CD4-positive, alpha-beta T cell treated with Interleukin-17A for 4 hours (primary cell): ENCODE measurements at regions not wholly inside any gene's neighbourhood (a gene's known extent, or its start where the extent isn't known, plus 50 kb on each side); places are given as distances from the start of the nearest gene placed in this dataset.
"Not testable (repeated sequence)": the region's sequence is repeated elsewhere in the genome, so short reads cannot be mapped to it uniquely, and the experiment has no call there.

ENCODE experiments used
- DNase-seq: peaks from one replicate; pipeline ENCODE4 v3.0.0-alpha.2; 2020; ENCODE audit warnings: mixed read lengths

DNA sequence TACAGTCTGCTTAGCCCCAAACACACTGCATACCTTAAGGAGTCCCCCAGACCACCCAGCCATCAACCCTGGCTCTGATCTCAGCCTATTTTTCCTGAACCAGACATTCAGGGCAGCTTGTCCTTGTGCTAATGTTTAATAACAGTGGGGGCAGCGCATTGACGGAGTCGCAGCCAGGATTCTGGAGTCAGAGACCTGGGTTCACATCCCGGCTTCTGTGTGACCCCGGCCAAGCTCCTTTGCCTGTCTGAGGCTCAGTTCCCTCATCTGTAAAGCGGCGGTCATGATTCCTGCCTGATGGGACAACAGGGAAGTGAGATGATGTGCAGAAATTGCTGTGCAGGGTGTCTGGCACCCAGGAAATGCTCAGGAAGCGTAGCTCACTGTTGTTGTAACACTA lies 63.1 kb downstream of the MATN1 start:
- no peak for DNase-seq

DNA sequence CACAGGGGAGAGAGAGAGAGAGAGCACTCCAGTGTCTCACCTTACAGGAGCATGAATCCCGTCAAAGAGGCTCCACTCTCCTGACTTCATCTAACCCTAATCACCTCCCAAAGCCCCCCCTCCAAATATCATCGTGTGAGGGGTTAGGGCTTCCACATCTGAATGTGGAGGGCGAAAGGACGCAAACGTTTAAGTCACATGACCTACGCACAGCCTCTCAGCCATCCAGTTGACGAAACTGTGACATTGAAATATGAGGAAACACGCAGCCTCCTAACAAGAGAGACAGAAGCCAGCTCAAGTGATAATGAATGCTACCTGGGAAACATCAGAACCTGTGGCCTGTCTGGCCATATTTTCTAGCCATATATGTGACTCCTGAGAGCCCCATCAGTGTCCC lies 63.7 kb downstream of the MATN1 start:
- DNase-seq: no peak

DNA sequence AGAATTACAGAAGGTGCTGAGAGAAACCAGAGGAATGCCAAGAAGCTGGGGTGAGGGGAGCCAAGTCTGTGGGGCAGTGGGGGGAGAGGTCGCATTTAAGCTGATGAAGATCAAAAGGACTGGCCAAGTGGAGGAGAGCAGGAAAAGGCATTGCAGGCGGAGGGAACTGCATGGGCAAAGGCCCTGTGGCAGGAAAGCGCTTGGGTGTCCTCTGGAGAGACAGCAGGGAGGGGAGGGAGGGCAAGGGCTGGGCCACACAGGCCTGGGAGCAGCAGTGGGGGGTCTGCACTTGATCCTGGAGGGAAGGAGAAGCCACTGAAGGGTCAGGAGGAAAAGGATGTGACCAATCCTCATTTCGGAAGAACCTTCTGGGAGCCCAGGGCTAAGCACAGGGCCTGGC lies 65.0 kb downstream of the MATN1 start:
- DNase-seq: not testable (repeated sequence)

DNA sequence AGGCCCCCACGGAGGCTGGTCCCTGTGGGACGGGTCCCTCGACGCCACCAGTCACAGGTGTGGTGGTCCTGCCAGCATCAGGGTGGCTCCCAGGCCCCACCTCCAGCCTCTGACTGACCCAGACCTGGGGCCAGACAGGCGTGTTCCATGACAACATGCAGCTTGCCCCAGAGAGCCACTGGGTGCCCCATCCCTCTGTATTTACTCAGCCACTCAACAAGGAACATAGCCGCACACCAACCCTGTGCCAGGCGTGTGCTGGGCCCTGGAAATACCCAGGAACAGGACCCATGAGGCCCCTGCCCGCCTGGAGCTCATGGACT lies 65.4 kb downstream of the MATN1 start:
- no peak for DNase-seq

DNA sequence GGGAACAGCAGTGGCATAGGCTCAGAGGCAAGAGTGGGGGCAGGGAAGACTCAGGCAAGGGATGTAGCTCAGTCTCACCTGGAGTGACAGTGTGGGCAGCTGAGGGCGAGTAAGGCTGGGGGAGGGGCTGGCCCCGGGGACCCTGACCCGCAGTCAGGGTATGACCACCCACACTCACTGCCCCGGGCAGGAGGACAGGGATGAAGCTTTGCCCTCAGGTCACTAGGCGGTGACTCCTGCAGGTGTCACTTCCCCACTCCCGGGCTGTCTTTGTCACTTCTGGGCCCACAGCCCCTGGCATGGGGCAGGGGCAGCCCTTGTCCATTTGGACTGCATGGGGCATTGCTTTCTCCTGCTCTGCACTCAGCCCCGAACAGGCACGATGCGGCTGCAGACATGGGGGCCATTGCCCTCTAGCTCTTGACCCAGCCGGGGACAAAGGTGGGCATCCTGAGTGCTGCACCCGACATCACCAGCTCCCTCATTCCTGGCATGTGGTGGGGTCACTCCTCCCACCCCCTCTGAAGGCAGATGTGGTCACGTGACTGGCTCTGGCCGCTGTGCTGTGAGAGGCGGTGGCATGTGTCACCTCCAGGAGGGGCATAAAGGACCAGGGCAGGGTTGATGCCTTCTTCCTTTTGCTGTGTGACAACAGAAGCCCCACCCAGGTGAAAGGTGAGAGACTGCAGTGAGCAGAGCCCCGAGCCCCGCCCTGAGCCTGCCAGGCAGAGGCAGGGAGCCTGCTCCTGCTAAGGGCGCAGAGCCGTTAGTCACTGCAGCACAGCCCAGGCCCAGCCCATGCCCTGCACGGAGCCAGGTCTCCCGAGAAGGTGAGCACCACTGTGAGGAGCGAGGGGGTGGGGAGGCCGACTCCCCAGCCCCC lies 66.0 kb downstream of the MATN1 start:
- no peak for DNase-seq

DNA sequence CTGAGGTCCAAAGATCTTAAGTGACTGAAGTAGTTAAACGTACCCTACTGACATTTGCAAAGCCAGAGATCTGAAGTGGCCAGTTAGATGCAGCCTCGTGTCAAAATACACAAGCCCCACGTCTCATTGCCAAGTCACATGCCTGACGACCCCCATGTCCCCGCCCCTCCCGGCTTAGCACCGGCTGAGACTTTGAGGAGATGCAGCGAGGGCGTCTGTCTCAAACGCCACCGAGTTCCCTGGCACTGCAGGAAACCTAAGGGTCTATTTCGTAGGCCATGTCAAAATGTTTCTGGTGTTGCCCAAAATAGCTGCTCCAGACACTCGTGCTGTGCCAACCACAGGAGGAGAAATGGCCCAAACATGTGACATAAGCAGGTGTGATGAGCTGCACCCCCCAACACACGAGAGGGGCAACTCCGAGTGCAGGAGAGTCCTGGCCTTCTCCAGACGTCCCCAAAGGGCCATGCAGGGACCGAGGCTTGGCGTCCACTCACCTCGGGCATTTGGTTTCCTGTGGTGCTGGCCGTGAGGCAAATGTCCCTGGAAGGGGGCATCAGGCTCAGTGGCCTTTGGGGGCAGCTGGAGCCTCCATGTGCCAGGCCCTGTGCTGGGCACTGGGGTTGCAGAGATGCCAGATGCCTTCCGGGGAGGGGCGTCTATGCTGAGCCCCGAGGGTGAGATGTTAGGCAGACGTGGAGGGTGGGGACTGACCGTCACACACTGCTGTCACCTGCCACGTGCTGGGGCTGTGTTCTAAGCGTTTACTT lies 67.0 kb downstream of the MATN1 start:
- no peak for DNase-seq

DNA sequence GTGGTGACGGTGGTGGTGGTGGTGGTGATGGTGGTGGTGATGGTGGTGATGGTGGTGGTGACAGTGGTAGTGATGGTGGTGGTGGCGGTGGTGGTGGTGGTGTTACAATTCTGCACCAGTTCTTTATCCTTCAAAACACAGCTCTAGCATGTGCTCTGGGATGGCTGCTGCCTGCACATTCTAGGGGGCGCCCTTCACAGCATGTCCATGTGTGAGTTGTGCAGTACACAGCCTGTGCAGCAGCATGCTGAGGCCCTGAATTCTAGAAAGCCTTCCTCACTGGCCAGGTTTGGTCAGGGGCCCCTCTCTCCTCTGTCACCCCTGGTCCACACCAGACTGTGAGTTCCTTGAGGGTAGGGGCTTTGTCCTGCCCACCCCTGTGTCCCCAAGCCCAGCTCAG lies 67.7 kb downstream of the MATN1 start:
- no peak for DNase-seq

DNA sequence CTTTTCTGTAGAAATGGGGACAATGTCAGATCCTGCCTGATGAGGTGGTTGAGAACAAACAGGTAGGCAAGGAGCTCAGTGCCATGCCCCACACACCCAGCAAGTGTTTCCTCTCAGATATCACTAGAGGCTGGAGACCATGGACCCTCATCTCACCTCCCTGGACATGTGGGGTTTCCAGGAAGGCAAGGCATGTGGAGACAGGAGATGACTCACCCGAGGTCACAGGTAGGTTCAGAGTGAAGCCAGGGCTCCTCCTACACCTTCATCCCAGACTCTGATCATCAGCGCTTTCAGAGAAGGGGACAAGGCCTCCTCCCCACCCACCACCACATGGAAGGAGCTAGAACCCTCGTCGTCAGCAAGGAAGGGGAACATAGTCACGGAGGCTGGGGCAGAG lies 69.2 kb downstream of the MATN1 start:
- DNase-seq: no peak

DNA sequence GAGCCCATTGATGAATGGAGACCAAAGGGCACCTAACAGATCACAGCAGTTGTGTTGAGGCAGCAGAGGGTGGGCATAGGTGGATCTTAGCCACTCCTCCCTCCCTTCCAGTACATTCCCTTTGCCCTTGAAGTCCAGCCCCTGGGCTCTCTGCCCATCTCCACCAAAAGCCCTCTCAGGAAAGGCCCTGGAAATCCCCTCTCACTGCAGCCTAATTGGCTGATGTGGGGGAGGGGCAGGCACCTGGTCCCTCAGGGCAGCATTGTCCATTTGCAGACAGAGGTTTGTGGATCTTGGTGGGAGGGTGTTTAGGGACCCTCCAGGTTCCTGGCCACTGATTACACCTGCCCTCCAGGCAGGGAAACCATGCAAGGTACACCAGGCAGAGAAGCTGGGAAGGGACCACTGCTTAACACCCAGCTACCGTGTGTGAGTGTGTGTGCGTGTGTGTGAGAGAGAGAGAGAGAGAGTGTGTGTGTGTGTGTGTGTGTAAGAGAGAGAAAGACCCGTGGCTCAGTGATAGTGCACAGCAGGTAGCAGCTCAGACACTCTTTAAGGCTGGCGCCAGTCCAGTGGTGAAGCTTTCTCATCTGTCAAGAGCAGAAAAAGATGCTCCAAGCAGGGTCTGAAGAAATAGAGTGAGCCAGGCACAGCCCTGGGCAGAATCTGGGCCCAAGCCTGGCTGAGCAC lies 71.1 kb downstream of the MATN1 start:
- DNase-seq: no peak

DNA sequence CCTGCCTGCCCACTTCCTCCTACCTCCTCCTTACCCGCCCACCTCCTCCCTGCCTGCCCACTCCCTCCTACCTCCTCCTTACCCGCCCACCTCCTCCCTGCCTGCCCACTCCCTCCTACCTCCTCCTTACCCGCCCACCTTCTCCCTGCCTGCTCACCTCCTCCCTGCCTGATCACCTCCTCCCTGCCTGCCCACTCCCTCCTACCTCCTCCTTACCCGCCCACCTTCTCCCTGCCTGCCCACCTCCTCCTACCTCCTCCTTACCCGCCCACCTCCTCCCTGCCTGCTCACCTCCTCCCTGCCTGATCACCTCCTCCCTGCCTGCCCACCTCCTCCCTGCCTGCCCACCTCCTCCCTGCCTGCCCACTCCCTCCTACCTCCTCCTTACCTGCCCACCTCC lies 72.0 kb downstream of the MATN1 start:
- DNase-seq: not testable (repeated sequence)

DNA sequence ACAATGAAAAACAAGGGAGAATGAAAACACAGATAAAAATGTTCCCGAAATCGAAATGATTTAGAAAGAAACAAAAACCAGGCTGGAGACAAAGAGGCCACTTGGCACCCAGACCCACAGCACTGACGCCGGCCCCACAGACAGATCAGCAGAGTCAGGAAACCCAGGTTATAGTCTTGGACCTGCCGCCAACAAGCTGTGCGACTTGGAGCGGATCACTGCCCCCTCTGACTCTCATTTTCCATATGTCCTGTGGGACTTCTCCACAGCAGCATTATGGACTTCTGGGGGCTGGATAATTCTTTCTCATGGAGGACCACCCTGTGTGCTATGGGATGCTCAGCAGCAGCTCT lies 72.4 kb downstream of the MATN1 start:
- no peak for DNase-seq

DNA sequence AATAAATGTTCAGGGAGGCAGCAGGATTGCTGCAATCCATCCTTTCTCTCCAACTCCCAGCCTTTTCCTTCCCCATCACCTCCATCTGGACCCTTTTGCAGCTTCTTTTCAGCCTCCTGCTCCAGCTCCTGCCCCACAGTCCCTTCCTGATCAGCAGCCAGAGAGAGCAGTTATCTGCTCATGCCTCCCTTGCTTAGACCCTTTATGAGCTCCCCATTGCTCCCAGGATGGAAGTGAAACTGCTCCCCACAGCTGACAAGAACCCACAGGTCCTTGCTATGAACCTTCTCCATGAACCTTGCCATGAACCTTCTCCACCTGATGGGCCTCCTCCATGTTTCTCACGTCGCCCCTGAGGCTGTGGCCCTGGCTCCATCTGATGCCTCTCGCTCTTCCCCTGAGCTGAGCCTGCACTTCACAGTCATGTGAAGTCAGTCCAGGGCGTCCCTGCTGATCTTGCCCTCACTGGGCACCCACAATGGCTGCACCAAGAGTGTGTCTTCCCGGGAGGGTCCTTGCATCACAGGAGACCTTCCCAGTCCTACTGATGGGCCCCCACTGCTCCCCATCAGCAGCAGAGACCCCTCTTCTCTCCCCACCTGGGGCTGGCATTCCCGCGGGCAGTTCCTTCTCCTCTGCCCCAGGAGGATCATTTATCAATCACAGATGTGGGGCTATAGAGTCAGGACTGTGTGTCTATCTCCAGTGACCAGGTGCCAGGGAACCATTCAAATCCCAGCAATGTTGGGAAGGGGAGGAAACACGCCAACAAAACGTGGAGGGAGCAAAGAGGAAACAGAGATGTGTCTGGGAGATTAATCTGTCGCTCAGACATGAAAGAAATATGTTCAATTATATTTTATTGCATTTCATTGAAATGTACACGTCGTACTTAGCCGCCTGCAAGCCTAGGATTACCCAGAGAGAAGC lies 73.1 kb downstream of the MATN1 start:
- DNase-seq: no peak

DNA sequence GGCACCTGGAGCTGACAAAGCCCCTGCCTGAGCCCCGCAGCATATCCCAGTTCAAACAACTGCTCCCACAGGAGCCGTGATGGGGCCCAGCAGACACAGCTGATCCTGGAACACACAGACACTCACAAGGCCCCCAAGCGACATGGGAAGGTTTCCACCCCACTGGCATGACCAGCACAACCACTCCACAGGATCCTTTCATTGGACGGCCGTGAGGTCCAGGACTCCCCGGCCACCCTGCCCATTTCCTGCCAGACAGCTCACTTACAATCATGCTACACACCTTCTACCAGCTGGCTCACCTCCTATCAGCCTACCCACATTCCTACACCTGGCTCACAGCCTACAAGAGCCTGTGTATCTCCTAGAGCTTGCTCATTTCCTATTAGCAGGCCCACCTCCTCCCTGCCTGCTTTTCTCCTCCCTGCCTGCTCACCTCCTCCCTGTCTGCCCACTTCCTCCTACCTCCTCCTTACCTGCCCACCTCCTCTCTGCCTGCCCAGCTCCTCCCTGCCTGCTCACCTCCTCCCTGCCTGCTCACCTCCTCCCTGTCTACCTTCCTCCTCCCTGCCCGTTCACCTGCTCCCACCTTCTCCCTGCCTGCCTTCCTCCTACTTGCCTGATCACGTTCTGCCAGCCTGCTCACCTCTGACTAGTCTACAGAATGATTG lies 73.9 kb downstream of the MATN1 start:
- DNase-seq: no peak

DNA sequence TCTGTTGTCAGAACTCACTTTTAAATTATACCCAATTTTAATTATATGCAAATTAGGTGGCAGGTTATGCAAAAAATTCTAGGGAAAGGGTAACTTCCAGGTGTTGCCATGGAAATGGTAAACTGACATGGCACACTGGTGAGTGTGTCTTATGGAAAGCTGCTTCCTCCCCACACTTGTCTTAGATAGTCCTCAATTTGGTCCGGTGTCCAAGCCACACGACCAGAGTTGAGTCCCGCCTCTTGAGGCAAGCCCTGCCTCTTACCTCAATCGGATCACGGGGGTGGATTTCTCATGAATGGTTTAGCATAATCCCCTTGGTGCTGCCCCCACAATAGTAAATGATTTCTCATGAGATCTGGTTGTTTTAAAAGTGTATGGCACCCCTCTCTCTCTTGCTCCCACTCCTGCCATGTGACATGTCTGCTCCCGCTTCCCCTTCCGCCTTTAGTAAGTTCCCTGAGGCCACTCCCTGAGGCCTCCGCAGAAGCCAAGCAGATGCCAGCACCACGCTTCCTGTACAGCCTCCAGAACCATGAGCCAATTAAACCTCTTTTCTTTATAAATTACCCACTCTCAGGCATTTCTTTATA lies 74.9 kb downstream of the MATN1 start:
- DNase-seq: no peak

DNA sequence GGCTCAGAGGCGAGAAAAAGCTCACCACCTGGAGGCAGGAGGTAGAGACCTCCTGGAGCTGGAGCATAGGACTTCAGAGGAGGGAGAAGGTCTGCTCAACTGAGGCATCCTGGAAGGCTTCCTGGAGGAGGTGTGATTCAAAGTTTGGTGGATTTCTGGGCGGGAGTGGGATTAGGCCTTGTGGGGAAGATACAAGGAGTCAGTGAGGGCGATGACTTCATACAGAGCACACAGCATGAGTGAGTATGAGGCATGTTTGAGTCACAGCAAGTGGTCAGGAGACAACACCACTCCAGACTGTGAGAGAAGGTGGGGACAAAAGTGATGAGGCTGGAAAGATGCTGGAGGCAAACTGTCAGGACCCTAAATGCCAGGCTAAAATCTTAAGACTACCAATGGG lies 77.6 kb downstream of the MATN1 start:
- no peak for DNase-seq

DNA sequence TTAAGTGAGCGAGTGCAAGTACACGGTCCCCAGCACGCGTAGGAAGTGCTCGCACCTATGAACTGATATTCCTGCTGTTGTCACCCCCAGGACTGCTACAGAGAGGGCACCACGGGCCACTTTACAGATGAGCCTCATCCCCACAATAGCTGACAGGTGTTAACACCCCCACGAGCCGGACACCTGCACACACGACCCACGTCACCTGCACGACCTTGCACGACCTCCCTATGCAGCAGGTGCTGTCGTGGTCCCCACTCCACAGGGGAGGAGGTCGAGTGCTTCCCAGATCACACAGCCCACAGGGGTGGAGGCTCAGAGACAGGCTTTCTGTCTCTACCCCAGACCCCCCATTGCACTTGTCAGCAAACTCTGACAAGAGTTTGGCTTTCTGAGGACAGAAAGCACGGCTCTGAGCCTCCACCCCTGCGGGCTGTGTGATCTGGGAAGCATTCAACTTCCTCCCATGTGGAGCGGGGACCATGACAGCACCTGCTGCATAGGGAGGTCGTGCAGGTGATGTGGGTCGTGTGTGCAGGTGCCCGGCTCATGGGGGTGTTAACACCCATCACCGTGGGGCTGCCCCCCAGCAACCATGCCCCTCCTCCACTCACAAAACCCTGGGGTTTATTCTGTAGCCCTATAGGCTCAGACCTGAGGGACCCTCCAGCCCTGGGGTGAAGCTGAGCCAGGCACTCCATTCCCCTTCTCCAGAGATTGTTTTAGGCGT lies 80.8 kb downstream of the MATN1 start:
- DNase-seq: no peak

DNA sequence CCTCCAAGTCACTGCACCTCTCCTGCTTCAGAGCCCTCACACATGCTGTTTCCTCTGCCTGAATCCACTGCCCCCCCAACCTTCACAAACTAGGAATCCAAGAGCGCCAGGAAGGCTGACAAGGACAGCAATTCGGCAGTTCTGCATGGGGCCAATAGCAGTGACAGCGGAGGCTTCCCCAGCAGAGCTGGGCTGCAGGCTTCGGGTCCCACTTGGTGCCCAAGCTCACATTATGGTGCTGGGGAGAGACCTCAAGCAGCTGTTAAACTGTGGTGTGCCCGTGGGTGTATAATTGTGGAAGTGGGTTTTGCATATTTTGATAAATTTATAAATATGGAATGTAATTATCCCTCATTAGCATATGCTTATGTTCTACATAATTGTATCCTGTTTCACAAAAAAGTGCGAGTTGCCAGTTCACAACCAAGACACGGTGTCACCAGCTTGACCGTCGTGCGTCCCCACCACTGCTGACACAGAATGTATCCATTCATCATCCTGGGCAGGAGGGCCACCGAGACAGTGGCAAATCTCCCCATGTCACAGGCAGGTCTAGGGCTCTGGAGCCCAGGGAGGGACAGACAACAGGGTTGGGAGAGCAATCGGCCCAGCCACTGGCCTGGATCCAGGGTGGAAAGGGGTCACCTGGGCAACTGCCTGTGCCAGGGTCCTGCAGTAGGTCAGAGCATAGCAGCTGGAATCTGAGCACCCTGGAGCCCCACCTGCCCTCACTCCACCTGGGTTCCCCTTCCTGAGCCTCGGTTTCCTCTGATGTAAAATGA lies 81.6 kb downstream of the MATN1 start:
- no peak for DNase-seq

DNA sequence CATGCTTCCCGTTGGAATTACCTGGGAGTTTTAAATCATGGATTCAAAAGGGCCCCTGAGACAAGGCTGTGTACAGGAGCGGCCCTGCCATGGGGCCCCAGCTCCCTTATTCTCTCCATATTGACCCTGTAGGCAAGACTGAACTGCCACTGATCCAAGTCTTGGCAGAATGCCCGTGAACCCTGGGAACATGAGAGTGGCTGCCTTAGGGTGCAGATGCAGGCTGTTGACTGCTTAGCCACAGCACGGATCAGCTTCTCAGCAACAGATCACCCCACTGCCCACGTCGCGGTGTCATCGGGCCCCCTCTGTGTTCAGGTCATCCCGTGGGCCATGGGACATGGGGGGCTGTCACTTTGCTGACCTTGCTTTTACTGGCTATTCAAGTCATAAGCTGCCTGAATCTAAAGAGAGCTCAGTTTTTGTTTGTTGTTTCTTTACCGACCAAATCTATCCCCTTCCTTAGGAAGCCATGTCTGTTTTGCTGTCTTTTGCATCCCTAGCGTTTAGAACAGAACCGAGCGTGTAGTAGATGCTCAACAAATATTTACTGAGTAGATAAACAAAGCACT lies 83.4 kb downstream of the MATN1 start:
- DNase-seq: no peak

DNA sequence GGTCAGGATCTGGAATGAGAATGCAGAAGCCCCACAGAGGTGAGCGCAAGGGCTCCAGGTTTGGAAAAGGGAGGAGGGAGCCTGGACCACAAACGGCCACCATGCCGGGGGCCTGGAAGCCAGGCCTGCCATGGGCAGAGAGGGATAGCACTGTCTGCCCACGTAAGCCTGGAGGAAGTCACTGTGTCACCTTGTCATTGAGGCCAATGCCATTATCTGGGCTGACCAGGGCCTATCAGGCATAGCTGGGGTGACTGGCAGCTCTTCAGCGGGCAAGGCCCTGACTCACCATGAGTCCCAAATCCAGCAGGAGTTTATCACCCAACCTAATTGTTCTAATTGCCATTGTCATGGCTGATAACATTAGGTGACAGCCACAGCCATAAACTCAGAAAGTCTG lies 84.6 kb downstream of the MATN1 start:
- DNase-seq: no peak

DNA sequence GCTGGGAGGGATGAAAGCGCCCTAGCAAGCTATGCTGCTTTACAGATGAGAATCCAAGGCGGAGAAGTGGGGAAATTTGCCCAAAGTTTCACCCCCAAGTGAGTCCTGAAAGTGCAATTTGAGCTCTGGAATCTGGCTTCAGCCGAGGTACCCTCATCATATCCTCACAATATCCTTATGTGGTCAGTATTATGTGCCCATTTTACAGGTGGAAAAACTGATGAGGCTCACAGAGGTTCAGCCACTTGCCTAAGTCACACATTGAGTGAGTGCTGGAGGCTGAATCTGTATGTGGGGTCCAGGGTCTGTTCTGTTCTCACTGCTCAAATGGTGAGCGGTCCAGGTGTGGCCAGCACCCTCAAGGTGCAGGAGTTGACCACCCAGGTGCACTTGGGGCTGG lies 85.3 kb downstream of the MATN1 start:
- DNase-seq: no peak
